Activated T-helper 1 cell treated with anti-CD3 and anti-CD28 coated beads, Interleukin-2, amount 50 U/mL, for 16 hours (primary cell): ENCODE measurements at regions not wholly inside any gene's neighbourhood (a gene's known extent, or its start where the extent isn't known, plus 50 kb on each side); places are given as distances from the start of the nearest gene placed in this dataset.
"Not testable (repeated sequence)": the region's sequence is repeated elsewhere in the genome, so short reads cannot be mapped to it uniquely, and the experiment has no call there.

Experiments used
- DNase-seq, 2 donors: peaks; one replicate each; pipeline ENCODE4 v3.0.0-alpha.2; 2020; ENCODE audit warnings: low read depth in 1 of 2, low spot score in 1 of 2

DNA sequence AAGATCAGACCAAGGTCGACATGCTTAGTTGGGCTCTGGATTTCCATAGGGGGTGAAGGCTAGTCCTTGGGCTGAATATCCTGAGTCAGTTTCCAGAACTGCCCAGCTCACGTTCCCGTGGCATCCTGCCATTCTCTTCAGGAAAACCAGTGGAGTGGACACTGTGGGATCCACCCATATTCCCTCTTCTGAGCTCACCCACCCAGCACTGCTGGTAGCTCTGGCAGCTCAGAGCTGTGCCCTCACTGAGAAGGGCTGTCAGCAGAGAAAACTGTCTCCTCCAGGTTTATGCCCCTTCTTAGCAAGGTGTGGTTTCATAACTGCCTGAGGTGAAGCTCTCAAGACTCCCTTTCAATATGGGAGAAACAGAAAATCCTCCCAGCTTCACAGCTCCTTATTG, 111.7 kb downstream of the GGTLC2 start:
- DNase-seq: no peak

DNA sequence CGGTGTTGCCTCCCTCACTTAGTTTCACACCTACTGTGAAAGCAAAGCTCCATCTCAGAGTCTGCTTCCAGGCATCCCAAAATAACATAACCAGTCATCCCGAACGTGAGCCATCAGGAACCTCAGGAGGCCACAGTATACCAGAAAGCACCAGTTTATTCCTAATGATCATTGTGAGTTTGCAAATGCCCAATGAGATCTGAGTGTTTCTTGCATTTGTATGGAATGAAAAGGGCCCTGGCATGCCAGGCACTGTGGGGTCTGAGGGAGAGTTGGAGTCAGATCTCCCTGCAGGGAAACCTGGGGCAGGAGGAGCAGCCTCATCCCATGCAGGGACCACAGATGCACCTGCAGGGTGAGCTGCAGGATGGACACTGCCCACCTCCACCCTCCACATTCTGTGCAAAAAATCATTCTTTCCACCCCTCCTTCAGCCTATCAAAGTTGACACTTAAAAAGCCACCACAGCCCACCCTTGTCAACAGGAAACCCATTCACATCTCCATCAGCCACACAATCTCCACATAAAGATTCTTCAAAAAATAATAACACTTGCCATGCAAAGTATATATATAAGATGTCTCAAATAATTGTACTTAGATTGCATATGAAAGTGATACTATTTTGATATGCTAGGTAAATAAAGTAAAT, 112.3 kb downstream of the GGTLC2 start:
- DNase-seq: not testable (repeated sequence)

DNA sequence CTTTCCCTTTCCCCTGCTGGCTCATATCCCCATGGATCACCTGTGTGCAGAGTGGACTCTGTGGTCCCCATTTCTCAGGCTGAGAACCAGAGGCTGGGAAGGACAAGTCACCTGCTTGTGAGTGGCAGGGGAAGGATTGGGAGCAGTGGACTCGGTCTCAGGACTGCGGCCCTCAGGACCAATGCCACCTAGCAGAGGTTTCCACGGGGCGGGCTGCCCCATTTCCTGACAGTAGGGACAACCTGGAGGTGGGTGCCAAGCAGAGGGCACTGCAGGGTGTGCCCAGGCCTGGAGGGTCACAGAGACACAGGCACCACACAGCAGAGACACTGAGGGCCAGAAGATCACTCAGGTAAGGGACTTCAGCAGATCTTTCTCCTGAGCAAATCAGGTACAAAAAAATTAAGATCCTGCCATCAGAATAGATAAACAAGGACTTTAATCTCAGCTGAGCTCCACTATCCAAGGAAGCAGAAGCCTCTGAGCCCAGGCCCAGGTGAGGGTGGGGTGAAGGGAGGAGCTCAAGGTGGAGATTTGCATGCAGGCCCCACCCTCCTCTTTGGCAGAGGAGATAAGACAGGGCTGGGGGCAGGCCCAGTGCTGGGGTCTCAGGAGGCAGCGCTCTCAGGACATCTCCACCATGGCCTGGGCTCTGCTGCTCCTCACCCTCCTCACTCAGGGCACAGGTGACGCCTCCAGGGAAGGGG, 113.8 kb downstream of the GGTLC2 start:
- not testable (repeated sequence) for DNase-seq

DNA sequence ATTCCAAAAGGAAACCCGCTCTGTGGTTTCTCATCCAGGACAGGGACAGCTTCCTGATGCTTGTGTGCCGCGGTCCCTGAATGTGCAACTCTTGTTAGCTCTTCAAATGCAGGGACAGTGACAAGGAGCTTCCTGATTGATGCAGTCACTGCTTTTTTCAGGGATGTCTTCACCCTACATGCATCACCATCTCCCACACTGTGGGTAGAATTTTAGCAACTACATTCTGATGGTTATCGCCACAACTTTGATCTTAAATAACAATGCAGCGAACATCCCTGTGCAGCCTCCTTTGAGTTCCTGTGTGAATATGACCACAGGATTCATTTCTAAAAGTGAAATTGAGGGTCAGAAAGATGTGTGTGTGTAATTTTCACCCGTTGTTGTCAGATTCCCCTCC, 115.0 kb downstream of the GGTLC2 start:
- DNase-seq: no peak

DNA sequence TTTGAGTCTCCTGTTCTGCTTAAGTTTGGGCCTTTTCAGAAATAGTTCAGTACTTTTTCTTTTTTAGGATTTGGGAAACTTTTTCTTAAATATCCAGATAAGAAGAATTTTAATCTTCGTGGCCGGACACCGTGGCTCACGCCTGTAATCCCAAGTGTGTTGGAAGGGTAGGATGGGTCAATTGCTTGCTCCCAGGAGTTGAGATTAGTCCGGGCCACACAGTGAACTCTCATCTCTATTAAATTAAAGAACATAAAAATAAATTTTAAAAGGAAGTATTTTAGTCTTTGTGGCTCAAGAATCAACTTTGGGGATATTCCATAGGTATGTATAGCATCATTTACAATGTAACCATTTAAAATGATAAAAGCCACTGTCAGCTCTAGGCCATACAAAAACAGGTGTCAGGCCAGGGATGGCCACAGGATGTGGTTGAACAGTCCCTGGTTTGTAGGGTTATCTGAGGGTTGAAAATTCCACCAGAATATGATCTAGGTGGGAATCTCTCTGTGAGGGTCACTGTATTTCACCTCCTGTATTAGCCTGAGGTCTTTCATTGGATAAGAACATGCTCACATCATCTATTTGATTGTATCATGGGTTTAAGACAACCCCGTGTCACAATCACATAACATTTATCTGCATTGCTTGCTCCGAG, 115.6 kb downstream of the GGTLC2 start:
- DNase-seq: no peak

DNA sequence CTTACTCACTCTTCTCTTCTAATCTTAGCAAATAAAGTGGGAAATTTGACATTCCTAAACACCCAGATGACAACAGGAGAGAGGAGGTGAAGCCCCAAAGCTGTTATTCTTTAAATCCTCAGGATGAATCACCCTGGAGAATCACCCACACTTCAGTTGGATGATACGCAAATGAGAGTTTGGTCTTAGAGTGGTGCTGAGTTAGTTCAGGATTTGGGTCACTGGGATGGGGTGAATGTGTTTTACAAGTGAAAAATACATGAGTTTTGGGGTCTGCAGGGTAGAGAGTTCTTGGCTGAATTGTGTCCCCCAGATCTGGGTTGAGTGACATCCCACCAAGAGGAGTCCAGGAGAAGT, 117.2 kb downstream of the GGTLC2 start:
- DNase-seq: no peak

DNA sequence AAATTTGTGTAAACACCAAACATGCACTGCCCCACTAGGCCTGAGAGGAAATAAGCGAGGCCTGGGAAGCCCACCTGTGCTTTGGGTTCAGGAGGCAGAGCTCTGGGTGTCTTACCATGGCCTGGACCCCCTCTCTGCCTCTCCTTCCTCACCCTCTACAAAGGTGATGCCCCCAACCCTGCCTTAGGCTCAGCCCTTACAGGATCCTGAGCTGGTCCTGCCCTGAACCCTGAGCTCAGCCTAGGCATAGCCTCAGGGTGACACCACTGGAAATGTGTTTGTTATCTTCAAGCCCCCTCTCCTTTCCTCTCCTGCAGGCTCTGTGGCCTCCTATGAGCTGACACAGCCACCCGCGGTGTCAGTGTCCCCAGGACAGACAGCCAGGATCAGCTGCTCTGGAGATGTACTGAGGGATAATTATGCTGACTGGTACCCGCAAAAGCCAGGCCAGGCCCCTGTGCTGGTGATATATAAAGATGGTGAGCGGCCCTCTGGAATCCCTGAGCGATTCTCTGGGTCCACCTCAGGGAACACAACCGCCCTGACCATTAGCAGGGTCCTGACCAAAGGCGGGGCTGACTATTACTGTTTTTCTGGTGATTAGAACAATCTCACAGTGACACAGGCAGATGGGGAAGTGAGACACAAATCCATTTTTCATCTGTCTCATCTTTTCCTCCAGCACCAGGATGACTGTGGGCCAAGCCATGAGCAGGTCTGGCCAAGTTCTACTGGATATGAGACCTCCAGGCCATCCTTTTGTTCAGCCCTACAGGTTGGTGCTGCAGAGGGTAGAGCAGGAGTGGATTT, 117.8 kb downstream of the GGTLC2 start:
- no peak for DNase-seq

DNA sequence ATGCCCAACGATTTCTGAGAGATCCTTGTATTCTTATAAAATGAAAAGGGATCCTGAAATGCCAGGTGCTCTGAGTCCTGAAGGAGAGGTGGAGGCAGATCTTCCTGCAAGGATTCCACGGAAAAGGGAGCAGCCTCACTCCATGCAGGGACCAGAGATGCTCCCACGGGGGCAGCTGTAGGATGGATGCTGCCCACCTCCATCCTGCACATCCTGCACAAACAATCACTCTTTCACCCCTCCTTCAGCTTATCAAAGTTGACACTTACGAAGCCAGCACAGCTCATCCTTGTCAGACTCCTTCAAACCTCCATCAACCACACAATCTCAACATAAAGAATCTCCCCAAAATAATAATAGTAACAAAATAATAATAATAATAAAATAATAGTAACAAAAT, 119.1 kb downstream of the GGTLC2 start:
- DNase-seq: no peak

DNA sequence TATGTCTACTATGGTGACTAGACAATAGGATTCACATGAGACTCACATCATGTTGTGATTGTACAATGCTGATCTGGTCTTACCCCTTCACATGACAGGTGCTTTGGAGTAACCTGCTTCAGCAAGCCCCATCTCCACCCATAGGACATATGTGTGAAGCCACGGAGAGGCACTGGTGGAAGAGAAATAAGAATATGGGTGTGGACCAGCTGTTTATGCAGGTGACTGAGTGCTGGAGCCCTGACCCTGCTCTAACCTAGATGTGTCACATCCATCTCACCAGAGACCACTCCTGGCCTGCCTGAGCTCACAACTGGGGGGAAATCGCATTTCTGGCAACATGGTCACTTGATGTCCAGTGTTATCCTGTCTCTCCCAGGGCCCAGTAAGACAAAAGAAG, 119.7 kb downstream of the GGTLC2 start:
- no peak for DNase-seq

DNA sequence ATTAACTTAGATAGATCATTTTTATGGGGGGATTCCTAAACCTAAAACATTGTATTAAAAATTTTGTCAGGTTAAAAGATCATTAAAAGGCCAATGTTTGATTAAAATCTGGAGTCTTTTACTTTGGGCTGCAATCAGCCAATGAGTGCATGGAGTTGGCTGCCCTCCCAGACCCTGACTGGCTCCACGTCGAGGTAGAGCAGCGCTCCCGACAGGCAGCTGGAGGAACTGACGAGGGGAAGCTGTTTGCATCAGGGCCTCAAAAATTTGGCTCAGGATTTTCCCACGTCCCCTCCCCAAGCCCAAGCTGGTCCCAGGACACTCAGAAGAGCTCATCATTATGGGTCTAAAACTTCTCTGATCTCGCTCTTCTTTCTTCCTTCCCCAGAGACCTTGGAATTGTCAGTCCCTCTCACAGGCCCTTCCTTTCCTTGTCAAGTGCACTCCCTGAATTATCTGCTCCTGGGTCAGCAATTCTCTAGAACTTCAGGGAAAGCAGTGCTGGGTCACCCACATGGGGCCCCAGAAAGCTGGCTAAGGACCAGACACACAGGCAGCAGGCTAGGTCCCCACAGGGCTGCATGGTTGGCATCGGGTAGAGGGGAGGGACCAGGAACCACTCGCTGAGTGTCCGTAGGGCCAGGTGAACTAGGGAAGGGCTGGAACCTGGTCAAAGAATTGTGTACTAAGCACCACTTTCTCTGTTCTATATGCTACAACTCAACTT, 119.6 kb upstream of the IGLL5 start:
- no peak for DNase-seq

DNA sequence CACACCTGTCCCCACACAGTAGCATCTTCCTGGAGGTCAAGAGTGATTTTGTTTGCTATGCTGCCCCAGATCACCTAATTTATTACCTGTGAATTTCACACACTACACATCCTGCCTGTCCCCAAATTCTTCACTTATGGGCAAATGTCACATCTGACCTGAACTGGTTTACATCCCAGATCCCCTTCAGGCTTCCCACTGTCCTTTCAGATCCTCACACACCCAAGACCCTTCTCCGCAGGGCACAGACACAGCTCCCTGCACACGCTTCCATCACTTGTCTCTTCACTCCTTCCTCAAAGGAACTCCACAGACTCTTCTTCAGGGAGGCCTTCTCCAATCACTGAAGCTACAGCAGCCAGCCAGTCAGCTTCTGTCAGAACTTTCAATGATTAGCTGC, 118.7 kb upstream of the IGLL5 start:
- no peak for DNase-seq

DNA sequence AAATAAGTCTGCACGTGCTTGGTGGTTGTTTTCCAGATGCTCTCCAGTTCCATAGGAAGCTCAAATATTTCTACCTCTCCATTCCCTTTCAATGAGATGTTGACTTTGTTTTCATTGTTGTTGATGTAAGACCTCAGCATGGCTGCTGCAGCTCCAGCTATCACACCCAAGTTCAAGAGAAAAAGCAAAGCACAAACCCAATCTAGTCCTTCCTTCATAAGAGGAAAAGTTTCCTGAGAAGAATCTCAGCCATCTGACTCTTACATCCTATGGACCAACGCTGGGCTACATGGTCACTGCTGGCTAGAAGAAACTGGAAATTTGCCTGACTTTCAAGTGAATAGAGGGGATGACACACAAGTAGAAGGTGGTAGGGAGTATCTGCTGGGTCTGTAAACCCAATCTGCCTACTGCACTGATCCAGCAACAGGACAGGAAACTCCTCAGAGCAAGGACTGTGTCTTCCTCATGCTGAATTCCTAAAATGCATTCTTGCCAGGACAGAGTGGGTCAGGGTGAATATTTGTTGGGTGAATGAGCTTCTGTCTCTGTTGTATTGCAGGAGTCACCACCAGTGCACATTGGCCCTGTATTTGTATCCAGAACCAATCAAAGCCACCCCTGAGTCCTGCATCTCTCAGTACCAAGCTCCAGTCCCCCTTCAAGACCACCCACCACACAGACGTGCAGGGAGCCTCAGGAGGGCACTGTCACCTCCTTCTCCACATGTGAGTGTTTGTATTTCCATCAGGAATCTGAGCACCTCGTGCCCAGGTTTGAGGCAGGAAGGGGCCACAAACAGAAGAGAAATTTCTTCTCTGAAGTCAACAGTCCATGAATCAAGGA, 118.0 kb upstream of the IGLL5 start:
- DNase-seq: no peak

DNA sequence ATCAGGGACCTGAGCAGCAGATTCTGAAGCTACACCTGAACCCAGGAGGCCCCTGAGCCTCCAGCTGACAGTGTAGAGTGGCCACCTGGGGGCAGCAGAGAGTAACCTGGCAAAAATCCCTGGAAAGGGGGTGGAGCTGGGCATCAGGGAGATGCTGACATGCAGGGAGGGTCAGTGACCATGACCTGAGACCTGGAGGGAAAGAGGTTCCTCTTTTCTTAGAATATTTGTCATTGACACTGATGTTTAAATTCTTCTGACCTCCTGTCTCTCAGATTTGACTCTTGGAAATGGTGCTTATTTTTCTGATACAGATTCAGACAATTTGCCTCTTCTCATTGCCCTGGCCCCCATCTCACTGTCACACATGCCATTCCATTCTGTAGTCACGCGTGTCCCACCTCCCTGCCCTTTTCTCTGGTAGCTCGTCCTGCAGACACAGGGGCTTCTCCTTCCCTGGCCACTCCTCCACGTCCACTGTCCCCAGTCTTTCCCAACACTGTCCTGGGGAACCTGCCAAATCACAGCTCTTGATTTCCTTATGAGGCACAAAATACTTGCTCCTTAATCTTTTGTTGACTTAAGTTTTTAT, 117.2 kb upstream of the IGLL5 start:
- peak; percentile 20 for DNase-seq

DNA sequence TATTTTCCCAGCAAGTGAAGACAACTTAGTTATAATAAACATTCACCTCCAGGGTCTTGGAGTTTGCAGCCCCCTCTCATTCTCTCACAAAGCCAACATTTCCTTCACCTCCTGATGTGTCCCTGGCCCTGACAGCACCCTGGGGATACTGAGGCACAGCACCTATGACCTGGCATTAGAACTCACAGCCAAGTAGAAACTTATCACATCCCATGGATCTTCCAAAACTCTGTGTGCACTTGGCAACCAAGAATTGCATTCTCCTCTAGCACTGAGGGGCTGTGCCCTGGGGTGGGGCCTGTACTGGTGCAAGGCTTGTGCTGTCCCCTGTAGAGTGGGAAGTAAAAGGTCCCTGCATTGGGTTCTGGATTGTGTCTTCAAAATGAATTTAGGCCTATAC, 116.7 kb upstream of the IGLL5 start:
- no peak for DNase-seq

DNA sequence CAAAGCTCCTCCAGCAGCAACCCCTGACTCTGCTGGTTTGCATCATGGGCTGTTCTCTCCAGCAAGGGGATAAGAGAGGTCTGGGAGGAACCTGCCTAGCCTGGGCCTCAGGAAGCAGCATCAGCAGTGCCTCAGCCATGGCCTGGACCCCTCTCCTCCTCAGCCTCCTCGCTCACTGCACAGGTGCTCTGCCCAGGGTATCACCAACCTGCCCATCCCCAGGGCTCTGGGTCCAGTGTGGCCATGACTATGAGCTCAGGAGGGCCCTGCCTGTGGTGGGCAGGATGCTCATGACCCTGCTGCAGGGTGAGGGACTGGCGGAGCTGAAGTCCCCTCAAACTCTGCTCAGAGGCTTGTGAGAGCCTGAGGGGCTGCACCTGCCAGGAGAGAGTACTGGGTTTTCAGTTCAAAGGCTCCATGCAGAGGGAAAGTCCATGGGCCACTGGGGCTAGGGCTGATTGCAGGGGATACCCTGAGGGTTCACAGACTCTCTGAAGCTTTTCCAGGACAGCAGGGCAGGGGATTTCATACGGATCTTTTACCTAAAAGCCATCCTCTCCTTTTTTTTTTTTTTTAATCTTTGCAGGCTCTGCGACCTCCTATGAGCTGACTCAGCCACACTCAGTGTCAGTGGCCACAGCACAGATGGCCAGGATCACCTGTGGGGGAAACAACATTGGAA, 115.8 kb upstream of the IGLL5 start:
- DNase-seq: no peak

DNA sequence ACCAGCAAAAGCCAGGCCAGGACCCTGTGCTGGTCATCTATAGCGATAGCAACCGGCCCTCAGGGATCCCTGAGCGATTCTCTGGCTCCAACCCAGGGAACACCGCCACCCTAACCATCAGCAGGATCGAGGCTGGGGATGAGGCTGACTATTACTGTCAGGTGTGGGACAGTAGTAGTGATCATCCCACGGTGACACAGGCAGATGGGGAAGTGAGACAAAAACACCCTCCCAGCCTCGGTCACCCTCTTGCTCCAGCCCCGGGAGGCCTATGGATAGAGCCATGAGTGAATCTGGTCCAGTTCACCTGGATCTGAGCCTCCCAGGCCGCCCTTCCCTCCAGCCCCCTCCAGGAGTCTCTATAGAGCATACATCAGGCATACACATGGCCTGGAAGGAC, 115.2 kb upstream of the IGLL5 start:
- DNase-seq: no peak

DNA sequence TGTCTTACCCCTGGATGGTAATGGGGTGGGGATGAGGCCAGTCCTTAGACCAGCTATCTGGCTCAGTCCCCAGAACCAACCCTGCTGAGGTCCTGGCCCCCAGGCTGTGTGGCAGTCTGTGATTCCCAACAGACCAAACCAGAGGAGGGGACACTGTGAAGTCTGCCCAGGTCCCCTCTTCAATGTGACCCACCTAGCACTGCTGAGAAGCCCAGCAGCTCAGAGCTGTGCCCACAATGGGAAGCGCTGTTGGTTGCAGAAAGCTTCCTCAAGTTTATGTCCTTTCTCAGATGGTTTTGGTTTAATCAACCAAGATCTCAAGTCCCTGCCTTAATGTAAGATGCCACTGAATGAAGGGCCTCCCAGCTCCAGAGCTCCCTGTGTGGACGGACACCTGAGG, 114.7 kb upstream of the IGLL5 start:
- DNase-seq: no peak

DNA sequence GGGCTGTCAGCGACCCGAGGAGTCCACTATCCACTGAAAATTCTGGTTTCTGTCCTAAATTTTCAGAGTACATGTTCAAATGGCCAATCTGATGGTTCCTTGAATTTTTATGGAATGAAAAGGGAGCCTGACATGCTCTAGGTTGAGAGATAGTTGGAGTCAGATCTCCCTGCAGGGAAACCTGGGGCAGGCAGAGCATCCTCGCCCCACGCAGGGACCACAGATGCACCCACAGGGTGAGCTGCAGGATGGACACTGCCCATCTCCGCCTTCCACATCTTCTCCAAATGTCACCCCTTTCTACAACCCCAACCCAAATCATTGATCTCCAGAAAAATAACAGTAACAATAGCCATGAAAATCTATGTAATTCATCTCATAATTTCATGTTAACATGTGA, 114.2 kb upstream of the IGLL5 start:
- DNase-seq: no peak

DNA sequence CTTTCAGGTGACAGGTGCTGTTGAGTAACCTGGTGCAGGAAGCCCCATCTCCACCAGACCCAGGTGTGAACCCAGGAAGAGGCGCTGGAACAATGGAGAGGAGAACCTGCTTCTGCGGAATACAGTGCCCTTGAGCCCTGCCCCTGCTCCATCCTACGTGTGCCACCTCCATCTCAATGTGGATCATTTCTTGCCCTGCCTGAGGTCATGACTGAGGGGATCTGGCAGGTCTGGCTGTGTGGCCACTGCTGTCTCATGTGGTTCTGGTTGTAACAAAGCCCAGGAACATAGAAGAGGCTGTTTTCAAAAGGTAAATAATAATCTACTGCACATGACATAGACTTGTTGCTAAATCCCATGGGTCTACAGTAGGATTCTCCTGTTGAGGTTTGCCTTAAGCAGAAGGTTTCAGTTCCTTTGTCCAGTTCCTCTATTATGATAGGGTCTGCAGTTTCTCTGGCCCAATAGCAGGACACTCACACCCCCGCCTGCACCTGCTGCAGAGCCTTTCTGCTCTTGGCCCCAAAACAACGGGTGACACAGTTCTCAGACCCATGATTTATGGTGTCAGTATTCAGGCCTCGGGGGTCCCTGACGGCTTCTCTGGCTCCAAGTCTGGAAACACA, 113.5 kb upstream of the IGLL5 start:
- DNase-seq: no peak
